HCT116 (cell line): ENCODE measurements at regions not wholly inside any gene's neighbourhood (a gene's known extent, or its start where the extent isn't known, plus 50 kb on each side); places are given as distances from the start of the nearest gene placed in this dataset.

Source experiments
- ATAC-seq: fragments of 200-7000 bp; cut with Tn5 transposase; 2 replicates; pipeline ENCODE4 v1.9.1; 2020; ENCODE audit warnings: mild to moderate bottlenecking, moderate library complexity
- BruUV-seq: library from RNA; stranded (reverse); fragments of 400-500 nt; replicated peaks from 2 replicates; lab custom pipeline; 2021; lab: Mats Ljungman, UMichigan
- CTCF ChIA-PET: fragments of 300-600 bp; sonication (Branson Sonifier 250); formaldehyde crosslinking; loops from one replicate; lab custom pipeline; 2021; ENCODE audit warnings: antibody characterized with exemption; lab: Charles Lee
- POLR2A ChIA-PET: fragments of 300-600, 350-600 bp; sonication (Branson Sonifier 250); formaldehyde crosslinking; loops from one replicate; lab custom pipeline; 2021; ENCODE audit warnings: antibody characterized with exemption; lab: Charles Lee
- RAD21 ChIA-PET, 2 experiments: fragments of 300-600 bp; sonication (Branson Sonifier 250); formaldehyde crosslinking; loops; one replicate each; lab custom pipeline; 2023; ENCODE audit warnings: low total read pairs in 2 of 2; ENCODE audit not compliant: uncharacterized antibody in 2 of 2, unreplicated experiment in 2 of 2, low non-redundant PET in 1 of 2; lab: Charles Lee
- DNase-seq: peaks from one replicate; pipeline ENCODE4 v3.0.0-alpha.2; 2010; ENCODE audit warnings: low read depth, low spot score
- H2AFZ ChIP-seq: fragments of 200-600 bp; shearing (Covaris generic), sonication (generic); 2 replicates; pipeline ENCODE4 v1.6.1; 2017; ENCODE audit warnings: low read depth, mixed run types, mixed read lengths, antibody characterized with exemption, low read length; ENCODE audit not compliant: poor library complexity, severe bottlenecking
- H3K27ac ChIP-seq: 2 replicates; pipeline ENCODE4 v1.5.1; 2012; ENCODE audit warnings: low read depth, low read length
- H3K27me3 ChIP-seq: fragments of 200-600 bp; sonication (generic); 2 replicates; pipeline ENCODE4 v1.6.1; 2016; ENCODE audit warnings: mixed run types, low read length, mixed read lengths; ENCODE audit not compliant: insufficient read depth
- H3K36me3 ChIP-seq, 2 experiments: fragments of 200-500 bp in 1 of 2; fragments of 200-600 bp in 1 of 2; sonication (Bioruptor generic) in 1 of 2; sonication (generic) in 1 of 2; 2 replicates each; pipeline versions ENCODE4 v1.5.1 to v1.6.1; 2014 to 2016; ENCODE audit warnings: low read length in 2 of 2, inconsistent platforms in 1 of 2, mixed read lengths in 1 of 2, mixed run types in 1 of 2; ENCODE audit not compliant: insufficient read depth in 2 of 2, control insufficient read depth in 1 of 2
- H3K4me1 ChIP-seq, 2 experiments: fragments of 200-600 bp in 1 of 2; sonication (generic) in 1 of 2; 2 replicates each; pipeline versions ENCODE4 v1.5.1 to v1.6.1; 2012 to 2017; ENCODE audit warnings: low read length in 2 of 2, inconsistent platforms in 1 of 2, mild to moderate bottlenecking in 1 of 2, mixed read lengths in 1 of 2, mixed run types in 1 of 2, moderate library complexity in 1 of 2; ENCODE audit not compliant: insufficient read depth in 2 of 2, control insufficient read depth in 1 of 2
- H3K4me2 ChIP-seq: fragments of 200-600 bp; sonication (generic); 2 replicates; pipeline ENCODE4 v1.6.1; 2017; ENCODE audit warnings: mixed run types, low read length, mixed read lengths
- H3K4me3 ChIP-seq, 2 experiments: fragments of 200-600 bp in 1 of 2; sonication (generic) in 1 of 2; replicated peaks in 1 of 2; 2 replicates each; pipeline ENCODE4 v1.5.1; 2011 to 2016; ENCODE audit warnings: low read length in 2 of 2, control low read depth in 1 of 2, low read depth in 1 of 2, mild to moderate bottlenecking in 1 of 2, mixed read lengths in 1 of 2, mixed run types in 1 of 2
- H3K79me2 ChIP-seq: fragments of 200-600 bp; sonication (generic); 2 replicates; pipeline ENCODE4 v1.6.1; 2017; ENCODE audit warnings: mild to moderate bottlenecking, mixed run types, low read length, moderate library complexity, mixed read lengths; ENCODE audit not compliant: insufficient read depth
- H3K9ac ChIP-seq: fragments of 200-600 bp; sonication (generic); 2 replicates; pipeline ENCODE4 v1.6.1; 2016; ENCODE audit warnings: low read length, mixed read lengths
- H3K9me2 ChIP-seq: fragments of 200-600 bp; sonication (generic), shearing (Covaris generic); 2 replicates; pipeline ENCODE4 v1.6.1; 2017; ENCODE audit warnings: mixed run types, mild to moderate bottlenecking, moderate library complexity; ENCODE audit not compliant: insufficient read depth
- H3K9me3 ChIP-seq, 2 experiments: fragments of 200-500 bp in 1 of 2; fragments of 200-600 bp in 1 of 2; sonication (Bioruptor generic) in 1 of 2; sonication (generic) in 1 of 2; 2 replicates each; pipeline ENCODE4 v1.6.1; 2014 to 2017; ENCODE audit warnings: low read length in 2 of 2, mixed read lengths in 2 of 2, inconsistent platforms in 1 of 2, low read depth in 1 of 2, mild to moderate bottlenecking in 1 of 2, mixed run types in 1 of 2, moderate library complexity in 1 of 2; ENCODE audit not compliant: control insufficient read depth in 1 of 2, insufficient read depth in 1 of 2
- H4K20me1 ChIP-seq: fragments of 200-600 bp; sonication (generic), shearing (Covaris generic); 2 replicates; pipeline ENCODE4 v1.6.1; 2017; ENCODE audit warnings: mixed run types, mild to moderate bottlenecking, moderate library complexity; ENCODE audit not compliant: insufficient read depth
- CBX3 ChIP-seq: IDR thresholded peaks from 2 replicates; pipeline ENCODE4 v1.6.1; 2012; ENCODE audit warnings: low read depth
- EGR1 ChIP-seq: IDR thresholded peaks from 2 replicates; pipeline ENCODE4 v1.6.1; 2012; ENCODE audit warnings: low read depth
- ELF1 ChIP-seq: IDR thresholded peaks from 2 replicates; pipeline ENCODE4 v1.6.1; 2012; ENCODE audit warnings: low read depth, borderline replicate concordance
- EZH2 ChIP-seq: fragments of 200-600 bp; sonication (generic); IDR thresholded peaks from 2 replicates; pipeline ENCODE4 v1.6.1; 2017; ENCODE audit warnings: antibody characterized with exemption, mixed run types
- EZH2phosphoT487 ChIP-seq: fragments of 200-600 bp; IDR thresholded peaks from 2 replicates; pipeline ENCODE4 v1.6.1; 2018; ENCODE audit warnings: antibody characterized with exemption, borderline replicate concordance
- FOSL1 ChIP-seq: IDR thresholded peaks from 2 replicates; pipeline ENCODE4 v1.6.1; 2012; ENCODE audit warnings: low read depth
- JUND ChIP-seq: IDR thresholded peaks from 2 replicates; pipeline ENCODE4 v1.6.1; 2012
- POLR2A ChIP-seq: IDR thresholded peaks from 2 replicates; pipeline ENCODE4 v1.7.0; 2011; ENCODE audit warnings: borderline replicate concordance; ENCODE audit not compliant: insufficient read depth, insufficient read length; ENCODE audit errors: extremely low read depth
- POLR2AphosphoS5 ChIP-seq: IDR thresholded peaks from 2 replicates; pipeline ENCODE4 v1.6.1; 2011; ENCODE audit warnings: mild to moderate bottlenecking, low read depth, low read length, moderate library complexity
- TCF7L2 ChIP-seq: IDR thresholded peaks from 2 replicates; pipeline ENCODE4 v1.7.0; 2011; ENCODE audit warnings: borderline replicate concordance, inconsistent platforms; ENCODE audit not compliant: insufficient read depth, insufficient read length; ENCODE audit errors: extremely low read depth
- YY1 ChIP-seq: IDR thresholded peaks from 2 replicates; pipeline ENCODE4 v1.6.1; 2011; ENCODE audit warnings: low read length, low read depth, moderate library complexity, mild to moderate bottlenecking; ENCODE audit not compliant: insufficient replicate concordance; ENCODE audit errors: extremely low read depth
- ZFX ChIP-seq: fragments of 450-650 bp; IDR thresholded peaks from 2 replicates; pipeline ENCODE4 v1.6.1; 2017
- ZNF274 ChIP-seq: fragments of 200-500 bp; sonication (Bioruptor generic); IDR thresholded peaks from 2 replicates; pipeline ENCODE4 v1.6.1; 2014; ENCODE audit warnings: mild to moderate bottlenecking, low read depth, low read length, inconsistent platforms
- intact Hi-C: fragments of 100-400 bp; cut with micrococcal nuclease; formaldehyde crosslinking; loops from 2 replicates; pipeline ENCODE4 v1.10.0; 2022
- TF ChIP-seq, protein P1 (sequence below): IDR thresholded peaks from 2 replicates; pipeline ENCODE4 v1.6.1; 2011; ENCODE audit warnings: mild to moderate bottlenecking, low read length, moderate library complexity; ENCODE audit not compliant: insufficient replicate concordance; ENCODE audit errors: extremely low read depth
- TF ChIP-seq, protein P2 (sequence below): IDR thresholded peaks from 2 replicates; pipeline ENCODE4 v1.6.1; 2012; ENCODE audit warnings: low read depth
- TF ChIP-seq, protein P3 (sequence below): IDR thresholded peaks from 2 replicates; pipeline ENCODE4 v1.6.1; 2012

DNA sequence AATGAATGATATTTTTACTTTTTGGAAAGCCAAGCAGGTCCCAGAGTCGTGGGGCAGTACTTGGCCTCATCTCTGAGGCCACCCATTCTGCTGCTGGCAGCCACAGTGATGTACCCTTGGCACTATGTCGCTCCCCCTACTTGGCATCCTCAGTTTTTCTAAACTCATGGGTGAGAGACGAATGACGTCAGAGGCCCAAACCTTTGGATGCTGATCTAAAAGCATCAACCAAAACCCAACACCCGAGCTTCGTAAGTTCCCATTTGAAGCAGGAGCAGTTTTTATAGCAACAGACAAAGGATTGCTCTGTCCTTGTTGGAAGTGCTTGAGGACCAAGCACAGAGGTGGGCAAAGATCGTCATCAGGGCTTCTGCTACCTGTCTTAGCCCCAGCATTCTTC is 212.9 kb downstream of the PAX1 start:
- Histone ChIP-seq H2AFZ (no peak overlapping the region), H3K9me2 (no peaks in the 10 kb centered on the region), H3K4me3 (no peak overlapping the region), H3K9ac (no peak overlapping the region), H3K27ac (no peak overlapping the region), H3K4me1 (no peaks in the 10 kb centered on the region), H3K9me3 (peaks cover 0 to 16% of the 10 kb centered on the region in 2 experiments; a peak in 2 of 4 replicates), H3K79me2 (no peaks in the 10 kb centered on the region), H4K20me1 (no peaks in the 10 kb centered on the region), H3K36me3 (no peaks in the 10 kb centered on the region), H3K27me3 (no peaks in the 10 kb centered on the region), H3K4me2 (no peak overlapping the region)
- ATAC-seq = no peak
- POLR2A ChIA-PET = no interaction called here
- TF ChIP-seq CBX3 (no peak), TCF7L2 (no peak), EZH2phosphoT487 (no peak), EZH2 (no peak), POLR2A (no peak), JUND (no peak), ELF1 (no peak), EGR1 (no peak), YY1 (no peak)
- TF ChIP-seq, protein P1, sequence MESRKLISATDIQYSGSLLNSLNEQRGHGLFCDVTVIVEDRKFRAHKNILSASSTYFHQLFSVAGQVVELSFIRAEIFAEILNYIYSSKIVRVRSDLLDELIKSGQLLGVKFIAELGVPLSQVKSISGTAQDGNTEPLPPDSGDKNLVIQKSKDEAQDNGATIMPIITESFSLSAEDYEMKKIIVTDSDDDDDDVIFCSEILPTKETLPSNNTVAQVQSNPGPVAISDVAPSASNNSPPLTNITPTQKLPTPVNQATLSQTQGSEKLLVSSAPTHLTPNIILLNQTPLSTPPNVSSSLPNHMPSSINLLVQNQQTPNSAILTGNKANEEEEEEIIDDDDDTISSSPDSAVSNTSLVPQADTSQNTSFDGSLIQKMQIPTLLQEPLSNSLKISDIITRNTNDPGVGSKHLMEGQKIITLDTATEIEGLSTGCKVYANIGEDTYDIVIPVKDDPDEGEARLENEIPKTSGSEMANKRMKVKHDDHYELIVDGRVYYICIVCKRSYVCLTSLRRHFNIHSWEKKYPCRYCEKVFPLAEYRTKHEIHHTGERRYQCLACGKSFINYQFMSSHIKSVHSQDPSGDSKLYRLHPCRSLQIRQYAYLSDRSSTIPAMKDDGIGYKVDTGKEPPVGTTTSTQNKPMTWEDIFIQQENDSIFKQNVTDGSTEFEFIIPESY = no peak
- intact Hi-C loops = no loop called here
- no TSS peak for BruUV-seq
- DNase-seq = no peak
- CTCF ChIA-PET = no interaction called here
- RAD21 ChIA-PET = no interaction called here

DNA sequence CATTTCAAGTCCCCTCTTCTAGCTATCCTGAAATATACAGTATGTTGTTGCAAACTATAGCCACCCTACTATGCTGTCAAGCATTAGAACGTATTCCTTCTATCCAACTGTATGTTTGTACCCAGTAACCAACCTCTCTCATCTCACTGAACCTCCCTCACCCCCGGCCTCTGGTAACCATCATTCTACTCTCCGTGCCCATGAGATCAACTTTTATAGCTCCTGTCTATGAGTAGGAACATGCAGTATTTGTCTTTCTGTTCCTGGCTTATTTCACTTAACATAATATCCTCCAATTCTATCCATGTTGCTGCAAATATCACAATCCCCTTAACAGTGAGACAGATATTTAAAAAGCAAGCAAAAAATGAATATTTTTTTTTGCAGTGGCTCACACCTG is 196.9 kb downstream of the PAX1 start:
- Histone ChIP-seq H2AFZ (no peak overlapping the region), H3K4me3 (no peak overlapping the region), H3K9me2 (no peaks in the 10 kb centered on the region), H3K36me3 (no peaks in the 10 kb centered on the region), H3K27ac (no peak overlapping the region), H3K79me2 (no peaks in the 10 kb centered on the region), H3K9ac (no peak overlapping the region), H3K9me3 (peaks cover 0 to 6% of the 10 kb centered on the region in 2 experiments; a peak in 2 of 4 replicates), H3K4me2 (no peak overlapping the region), H3K4me1 (no peaks in the 10 kb centered on the region), H3K27me3 (no peaks in the 10 kb centered on the region), H4K20me1 (no peaks in the 10 kb centered on the region)
- intact Hi-C loops = no loop called here
- ChIA-PET RAD21 (no interaction called here), CTCF (no interaction called here), POLR2A (no interaction called here)
- no TSS peak for BruUV-seq
- no peak for ATAC-seq
- no peak for DNase-seq
- no peak for TF ChIP-seq CBX3
- TF ChIP-seq, protein P2, sequence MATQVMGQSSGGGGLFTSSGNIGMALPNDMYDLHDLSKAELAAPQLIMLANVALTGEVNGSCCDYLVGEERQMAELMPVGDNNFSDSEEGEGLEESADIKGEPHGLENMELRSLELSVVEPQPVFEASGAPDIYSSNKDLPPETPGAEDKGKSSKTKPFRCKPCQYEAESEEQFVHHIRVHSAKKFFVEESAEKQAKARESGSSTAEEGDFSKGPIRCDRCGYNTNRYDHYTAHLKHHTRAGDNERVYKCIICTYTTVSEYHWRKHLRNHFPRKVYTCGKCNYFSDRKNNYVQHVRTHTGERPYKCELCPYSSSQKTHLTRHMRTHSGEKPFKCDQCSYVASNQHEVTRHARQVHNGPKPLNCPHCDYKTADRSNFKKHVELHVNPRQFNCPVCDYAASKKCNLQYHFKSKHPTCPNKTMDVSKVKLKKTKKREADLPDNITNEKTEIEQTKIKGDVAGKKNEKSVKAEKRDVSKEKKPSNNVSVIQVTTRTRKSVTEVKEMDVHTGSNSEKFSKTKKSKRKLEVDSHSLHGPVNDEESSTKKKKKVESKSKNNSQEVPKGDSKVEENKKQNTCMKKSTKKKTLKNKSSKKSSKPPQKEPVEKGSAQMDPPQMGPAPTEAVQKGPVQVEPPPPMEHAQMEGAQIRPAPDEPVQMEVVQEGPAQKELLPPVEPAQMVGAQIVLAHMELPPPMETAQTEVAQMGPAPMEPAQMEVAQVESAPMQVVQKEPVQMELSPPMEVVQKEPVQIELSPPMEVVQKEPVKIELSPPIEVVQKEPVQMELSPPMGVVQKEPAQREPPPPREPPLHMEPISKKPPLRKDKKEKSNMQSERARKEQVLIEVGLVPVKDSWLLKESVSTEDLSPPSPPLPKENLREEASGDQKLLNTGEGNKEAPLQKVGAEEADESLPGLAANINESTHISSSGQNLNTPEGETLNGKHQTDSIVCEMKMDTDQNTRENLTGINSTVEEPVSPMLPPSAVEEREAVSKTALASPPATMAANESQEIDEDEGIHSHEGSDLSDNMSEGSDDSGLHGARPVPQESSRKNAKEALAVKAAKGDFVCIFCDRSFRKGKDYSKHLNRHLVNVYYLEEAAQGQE = no peak
- no peak for TF ChIP-seq EZH2phosphoT487
- no peak for TF ChIP-seq JUND
- no peak for TF ChIP-seq POLR2AphosphoS5
- TF ChIP-seq, protein P3, sequence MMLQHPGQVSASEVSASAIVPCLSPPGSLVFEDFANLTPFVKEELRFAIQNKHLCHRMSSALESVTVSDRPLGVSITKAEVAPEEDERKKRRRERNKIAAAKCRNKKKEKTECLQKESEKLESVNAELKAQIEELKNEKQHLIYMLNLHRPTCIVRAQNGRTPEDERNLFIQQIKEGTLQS = no peak
- TF ChIP-seq FOSL1 = no peak
- no peak for TF ChIP-seq ZFX
- no peak for TF ChIP-seq ELF1
- TF ChIP-seq TCF7L2 = no peak
- no peak for TF ChIP-seq EZH2
- no peak for TF ChIP-seq ZNF274
- TF ChIP-seq POLR2A = no peak
